ENCODE measurements at regions not wholly inside any gene's neighbourhood (a gene's known extent, or its start where the extent isn't known, plus 50 kb on each side); places are given as distances from the start of the nearest gene placed in this dataset.

- DNase-seq (ENCODE audit: low read depth in 1 of 2, low spot score in 2 of 2), result no peak
- no peaks in the 10 kb centered on the region for H3K23me2 ChIP-seq (ENCODE audit: low read depth, low read length)
- H2BK15ac ChIP-seq (ENCODE audit: low read length), result no peak overlapping the region
- no peaks in the 10 kb centered on the region for H4K20me1 ChIP-seq (replicated peaks in 1 of 2; ENCODE audit: control insufficient read depth in 1 of 2, insufficient read depth in 2 of 2, low read length in 2 of 2)
- no peak overlapping the region for H2AFZ ChIP-seq (ENCODE audit: low read length)
- H3K27ac ChIP-seq (ENCODE audit: low read depth, low read length), result no peak overlapping the region
- 87% methylated on average over 5 of the region's 5 CpGs; no CpG with 5 or more reads in 1 of the 2 experiments for WGBS, 2 experiments (ENCODE audit: extremely low coverage in 1 of 2, insufficient coverage in 1 of 2, insufficient read length in 1 of 2, insufficient replicate concordance in 2 of 2, low coverage in 1 of 2, low lambda C conversion rate in 2 of 2, missing lambda C conversion rate in 1 of 2)
- no peak overlapping the region for H2BK120ac ChIP-seq (replicated peaks; ENCODE audit: low read depth, low read length)
- H3K4me2 ChIP-seq (ENCODE audit: insufficient read depth in 1 of 2, low read depth in 2 of 2, low read length in 2 of 2), result no peak overlapping the region
- H3K36me3 ChIP-seq (ENCODE audit: control insufficient read depth in 2 of 4, insufficient read depth in 4 of 4, low read length in 3 of 4), result no peaks in the 10 kb centered on the region
- no peak overlapping the region for H2BK5ac ChIP-seq (ENCODE audit: low read depth, low read length)
- H3K9ac ChIP-seq (replicated peaks in 1 of 4; ENCODE audit: extremely low read depth in 1 of 4, low read depth in 3 of 4, low read length in 3 of 4), result no peak overlapping the region
- H2BK12ac ChIP-seq (ENCODE audit: low read depth, low read length), result no peak overlapping the region
- no peaks in the 10 kb centered on the region for H3K79me2 ChIP-seq (ENCODE audit: control insufficient read depth in 1 of 2, insufficient read depth in 2 of 2, low read length in 2 of 2)
- H2AK5ac ChIP-seq (ENCODE audit: low read depth, low read length), result no peak overlapping the region
- no peak overlapping the region for H4K5ac ChIP-seq (ENCODE audit: insufficient read length, low read depth, low read length)
- no peak overlapping the region for H3K4ac ChIP-seq (replicated peaks; ENCODE audit: insufficient read length, low read depth, low read length)
- no peak overlapping the region for H3K4me3 ChIP-seq (ENCODE audit: extremely low read depth in 1 of 4, insufficient read depth in 2 of 4, low read depth in 3 of 4, low read length in 4 of 4)
- no peak overlapping the region for H3K23ac ChIP-seq (ENCODE audit: insufficient read length)
- H4K8ac ChIP-seq (ENCODE audit: extremely low read depth, insufficient read depth, low read length), result no peak overlapping the region
- no peak overlapping the region for H4K91ac ChIP-seq (replicated peaks; ENCODE audit: insufficient read length, low read length)
- no peak overlapping the region for H3K18ac ChIP-seq (ENCODE audit: extremely low read depth, low read length)
- H3K9me3 ChIP-seq (ENCODE audit: insufficient read depth in 2 of 2, low read depth in 1 of 2, low read length in 1 of 2), result peaks cover 0 to 4% of the 10 kb centered on the region in 2 experiments; a peak in 1 of 4 replicates
- no peak overlapping the region for H3K14ac ChIP-seq (ENCODE audit: insufficient read length)
- FAIRE-seq, result no peak
- H3K79me1 ChIP-seq (ENCODE audit: low read depth, low read length), result no peaks in the 10 kb centered on the region
- no peak overlapping the region for H3K56ac ChIP-seq (replicated peaks; ENCODE audit: insufficient read length, low read depth, low read length)
- H2BK20ac ChIP-seq (ENCODE audit: low read length), result no peak overlapping the region
- ChIA-PET CTCF (ENCODE audit: partially characterized antibody) (interaction anchor here (0.6 to 1.2 kb wide), 2 partner anchors 32 to 347 kb away, joined by 3 read pairs; no protein-coding TSS in a partner anchor), POLR2A (ENCODE audit: partially characterized antibody) (no interaction called here)
- H3K27me3 ChIP-seq (replicated peaks in 1 of 4; ENCODE audit: control insufficient read depth in 3 of 4, extremely low read depth in 1 of 4, insufficient read depth in 3 of 4, low read length in 3 of 4), result no peaks in the 10 kb centered on the region
- H3K4me1 ChIP-seq (replicated peaks in 1 of 4; ENCODE audit: control insufficient read depth in 3 of 4, insufficient read depth in 4 of 4, low read length in 3 of 4), result no peaks in the 10 kb centered on the region
Measured at GRCh38 chr2:235332240-235332890, 161.5 kb upstream of the AGAP1 start.
